GM21723 (cell line): ENCODE measurements at regions not wholly inside any gene's neighbourhood (a gene's known extent, or its start where the extent isn't known, plus 50 kb on each side); places are given as distances from the start of the nearest gene placed in this dataset.

Experiments used
- ATAC-seq: cut with Tn5 transposase; IDR thresholded peaks from one replicate; pipeline ENCODE4 v1.9.1; 2021; ENCODE audit warnings: mild to moderate bottlenecking, moderate library complexity; ENCODE audit not compliant: unreplicated experiment

- no peak for ATAC-seq
Measured at GRCh38 chr5:175805256-175806011, 65.9 kb upstream of the CPLX2 start.

DNA sequence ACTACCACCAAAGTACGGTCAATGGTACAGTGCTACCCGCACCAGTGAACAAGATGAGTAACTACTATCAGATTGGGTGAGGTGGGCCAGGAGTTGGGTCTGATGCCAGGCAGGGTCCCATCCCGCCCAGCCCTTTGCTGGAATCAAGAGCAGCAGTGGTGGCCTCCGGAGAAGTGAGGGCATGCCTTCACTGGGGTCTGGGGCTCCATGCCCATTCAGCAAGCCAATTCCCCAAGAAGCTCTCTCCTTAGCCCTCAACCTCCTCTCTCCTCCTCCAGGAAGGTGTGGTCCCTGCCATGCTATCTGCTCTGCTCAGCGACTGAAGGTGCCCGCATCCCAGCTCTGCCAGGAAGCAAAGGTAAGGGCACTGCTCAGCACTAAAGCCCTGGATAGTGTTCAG is 62.7 kb upstream of the CPLX2 start:
- ATAC-seq, result no peak

GRCh38 chr5:175809531-175810121 is 61.8 kb upstream of the CPLX2 start:
- ATAC-seq, result no peak

DNA sequence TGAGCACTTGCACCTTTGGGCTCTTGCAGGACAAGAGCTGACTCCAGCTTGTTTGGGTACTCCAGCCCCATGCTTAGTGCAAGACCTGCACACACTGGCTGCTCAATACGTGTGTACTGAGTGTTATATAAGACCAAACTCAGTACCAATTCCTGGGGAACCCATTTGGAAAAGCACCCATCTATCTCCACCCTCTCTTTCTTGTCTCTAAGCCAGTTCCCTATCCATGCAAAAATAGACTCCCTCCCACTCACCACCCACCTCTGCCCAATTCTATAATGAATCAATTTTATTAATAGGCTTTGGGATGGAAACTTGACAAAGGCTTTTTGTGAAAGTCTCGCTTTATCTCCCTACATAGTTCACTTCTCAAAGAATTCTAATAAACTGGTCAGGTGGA is 60.9 kb upstream of the CPLX2 start:
- ATAC-seq, result no peak

DNA sequence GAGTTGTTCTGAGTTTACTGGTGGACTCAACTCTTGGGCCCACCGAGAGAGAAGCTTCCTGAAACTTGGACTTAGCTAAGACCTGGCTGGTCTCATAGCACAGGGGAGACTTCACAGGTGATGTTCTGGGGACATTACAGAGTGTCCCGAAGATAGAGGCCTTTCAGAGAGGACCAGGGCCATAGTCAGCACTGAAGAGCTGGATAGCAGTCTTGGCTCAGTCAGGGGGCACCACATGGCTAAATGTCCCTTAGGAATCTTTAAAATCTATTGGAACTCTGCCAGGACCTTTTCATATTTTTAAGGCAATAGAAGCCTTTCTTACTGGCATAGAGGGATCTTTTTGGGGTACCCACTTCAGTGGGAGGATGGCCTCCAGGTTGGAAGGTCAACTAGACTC is 59.8 kb upstream of the CPLX2 start:
- no peak for ATAC-seq

- no peak for ATAC-seq
Measured at GRCh38 chr5:175813943-175814630, 57.3 kb upstream of the CPLX2 start.

GRCh38 chr5:175814691-175815090 is 56.7 kb upstream of the CPLX2 start:
- ATAC-seq, result no peak

- ATAC-seq, result no peak
Measured at GRCh38 chr5:175815126-175815913, 56.1 kb upstream of the CPLX2 start.

- ATAC-seq, result no peak
Measured at GRCh38 chr5:175816348-175816747, 55.0 kb upstream of the CPLX2 start.

- no peak for ATAC-seq
Measured at GRCh38 chr5:175819090-175819425, 52.3 kb upstream of the CPLX2 start.

- no peak for ATAC-seq
Measured at GRCh38 chr5:175820230-175820629, 51.1 kb upstream of the CPLX2 start.
